HG03442 (cell line): ENCODE measurements at regions not wholly inside any gene's neighbourhood (a gene's known extent, or its start where the extent isn't known, plus 50 kb on each side); places are given as distances from the start of the nearest gene placed in this dataset.

Experiments used
- ATAC-seq: cut with Tn5 transposase; IDR thresholded peaks from one replicate; pipeline ENCODE4 v1.9.1; 2021; ENCODE audit warnings: mild to moderate bottlenecking, moderate library complexity; ENCODE audit not compliant: unreplicated experiment

DNA sequence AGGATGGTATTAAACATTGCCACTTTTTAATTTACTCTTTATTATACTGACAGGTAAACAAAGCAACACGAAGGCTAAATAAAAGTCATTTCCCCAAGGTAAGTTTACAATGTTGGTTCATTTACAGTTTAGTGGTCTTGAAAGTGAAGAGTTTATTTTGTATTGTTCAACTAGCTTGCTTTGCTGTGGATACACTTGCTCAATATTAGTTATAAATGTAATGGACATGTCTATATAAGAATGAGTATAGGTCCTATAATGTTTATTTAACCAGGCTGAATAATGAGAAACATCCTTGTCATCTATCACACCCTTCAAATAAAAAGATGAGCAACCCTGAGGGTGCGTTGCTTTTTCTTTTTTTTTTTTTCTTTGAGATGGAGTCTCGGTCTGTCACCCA, 1129.4 kb downstream of the TSN start:
- no peak for ATAC-seq

DNA sequence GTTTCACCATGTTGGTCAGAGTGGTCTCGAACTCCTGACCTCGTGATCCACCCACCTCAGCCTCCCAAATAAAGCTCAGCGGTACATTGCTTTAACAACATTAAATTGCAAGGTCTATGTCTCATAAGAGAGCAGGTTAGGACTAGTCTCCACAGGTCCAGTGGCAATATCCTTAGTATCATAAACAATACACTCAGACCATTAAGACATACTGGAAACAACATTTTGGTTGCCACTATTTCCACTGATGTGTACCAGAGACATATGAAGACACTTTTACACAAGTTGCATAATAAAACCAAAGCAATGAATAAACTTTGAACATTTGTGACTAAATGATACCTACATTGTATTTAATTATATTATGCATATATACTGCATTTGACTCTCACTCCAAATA, 1130.0 kb downstream of the TSN start:
- no peak for ATAC-seq

DNA sequence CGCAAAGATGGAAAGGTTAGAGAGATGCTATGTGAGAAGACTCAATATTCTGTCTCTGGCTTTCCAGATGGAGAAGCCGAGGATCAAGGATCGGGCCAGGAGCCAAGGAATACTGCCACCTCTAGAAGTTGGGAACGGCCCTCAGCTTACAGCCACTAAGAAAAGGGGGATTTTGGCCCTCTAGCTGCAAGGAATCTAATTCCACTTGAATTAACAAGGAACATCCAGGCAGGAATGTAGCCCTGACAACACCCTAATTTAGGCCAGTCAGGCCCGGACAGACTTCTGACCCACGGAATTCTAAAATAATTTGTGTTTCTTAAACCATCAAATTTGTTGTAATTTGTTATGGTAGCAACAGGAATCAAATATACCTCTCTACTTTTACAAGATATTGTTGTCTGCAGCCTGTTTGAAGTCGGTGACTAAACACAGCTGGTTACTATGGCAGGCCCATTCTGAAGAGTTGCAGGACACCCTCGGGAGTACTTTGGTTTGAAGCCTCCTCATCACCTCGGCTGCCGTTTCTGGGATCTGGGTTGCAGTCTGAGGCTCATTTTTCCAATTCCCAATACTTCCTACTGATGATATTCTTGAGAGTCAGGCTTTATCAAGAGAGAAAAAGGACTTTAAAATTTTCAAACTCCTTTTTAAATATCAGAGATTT, 1131.2 kb downstream of the TSN start:
- no peak for ATAC-seq

DNA sequence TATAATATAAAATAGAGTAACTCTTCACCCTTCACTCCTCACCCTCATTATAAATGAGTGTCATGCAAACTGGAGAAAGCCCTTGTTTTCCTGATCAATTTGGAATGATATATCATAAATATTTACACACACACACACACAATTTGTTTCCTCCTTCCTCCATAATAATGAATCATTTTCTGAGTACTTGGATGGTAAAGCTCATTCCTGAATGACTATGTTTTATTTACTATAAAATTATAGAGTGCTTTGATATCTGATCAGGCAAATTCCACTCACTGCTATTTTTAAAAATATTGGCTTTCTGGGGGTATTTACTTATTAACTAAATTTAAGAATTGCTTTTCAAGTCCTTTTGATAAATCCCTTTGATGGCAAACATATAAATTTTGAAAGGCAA, 1125.5 kb upstream of the CNTNAP5 start:
- no peak for ATAC-seq

DNA sequence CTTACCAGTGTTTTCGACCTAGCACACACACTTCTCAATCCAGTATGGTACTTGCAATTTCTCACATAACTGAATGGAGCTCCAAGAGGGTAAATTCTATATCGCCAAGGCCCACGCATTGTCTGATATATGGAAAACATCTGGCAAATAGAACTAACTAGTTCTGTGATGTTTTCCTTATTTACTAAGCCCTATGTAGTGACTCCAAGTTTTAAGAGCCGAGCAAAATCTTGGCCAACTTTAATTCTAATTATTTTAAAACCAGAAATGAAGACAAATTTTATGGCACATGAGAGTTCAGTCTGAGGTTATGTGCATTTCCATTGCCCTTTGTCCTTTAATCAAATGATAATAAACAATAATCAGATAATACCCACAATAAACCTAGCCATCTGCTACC, 1119.7 kb upstream of the CNTNAP5 start:
- no peak for ATAC-seq

DNA sequence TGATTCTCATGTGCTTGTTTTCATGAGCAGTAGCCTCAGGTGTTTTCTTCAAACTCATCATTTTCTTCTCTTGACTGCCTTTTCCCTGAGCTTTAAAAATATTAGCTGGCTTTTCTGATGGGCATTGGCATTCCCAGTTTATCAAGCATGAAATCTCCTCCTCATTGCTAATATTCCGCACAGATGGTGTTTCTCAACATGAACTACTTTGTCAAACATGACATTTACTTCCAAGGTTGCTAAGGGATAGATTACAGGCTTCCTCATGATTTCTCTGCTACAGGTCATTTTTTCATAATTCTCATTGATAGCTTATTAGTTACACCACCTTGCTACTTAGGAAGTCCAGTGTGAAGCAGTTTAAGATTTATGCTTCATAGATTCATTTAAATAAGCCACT, 1116.9 kb upstream of the CNTNAP5 start:
- no peak for ATAC-seq

DNA sequence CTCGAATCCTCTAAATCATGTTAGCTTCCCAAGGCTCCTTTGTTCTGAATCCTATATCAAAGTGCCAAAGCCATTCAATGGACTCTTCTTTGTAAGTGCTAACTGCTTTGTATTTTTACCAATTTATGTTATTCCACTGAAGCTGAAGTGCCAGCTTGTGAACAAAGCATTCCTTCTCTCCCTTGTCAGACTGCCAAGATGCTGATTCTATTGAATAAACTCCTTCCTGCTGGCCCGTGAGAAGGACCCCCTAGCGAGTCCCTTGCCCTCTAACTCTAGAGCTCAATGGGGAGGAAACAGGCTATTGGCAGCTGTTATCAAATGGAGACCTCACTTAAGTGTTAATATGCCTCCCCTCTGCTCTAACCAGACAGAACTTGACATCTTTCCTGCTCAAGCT, 1097.9 kb upstream of the CNTNAP5 start:
- no peak for ATAC-seq

DNA sequence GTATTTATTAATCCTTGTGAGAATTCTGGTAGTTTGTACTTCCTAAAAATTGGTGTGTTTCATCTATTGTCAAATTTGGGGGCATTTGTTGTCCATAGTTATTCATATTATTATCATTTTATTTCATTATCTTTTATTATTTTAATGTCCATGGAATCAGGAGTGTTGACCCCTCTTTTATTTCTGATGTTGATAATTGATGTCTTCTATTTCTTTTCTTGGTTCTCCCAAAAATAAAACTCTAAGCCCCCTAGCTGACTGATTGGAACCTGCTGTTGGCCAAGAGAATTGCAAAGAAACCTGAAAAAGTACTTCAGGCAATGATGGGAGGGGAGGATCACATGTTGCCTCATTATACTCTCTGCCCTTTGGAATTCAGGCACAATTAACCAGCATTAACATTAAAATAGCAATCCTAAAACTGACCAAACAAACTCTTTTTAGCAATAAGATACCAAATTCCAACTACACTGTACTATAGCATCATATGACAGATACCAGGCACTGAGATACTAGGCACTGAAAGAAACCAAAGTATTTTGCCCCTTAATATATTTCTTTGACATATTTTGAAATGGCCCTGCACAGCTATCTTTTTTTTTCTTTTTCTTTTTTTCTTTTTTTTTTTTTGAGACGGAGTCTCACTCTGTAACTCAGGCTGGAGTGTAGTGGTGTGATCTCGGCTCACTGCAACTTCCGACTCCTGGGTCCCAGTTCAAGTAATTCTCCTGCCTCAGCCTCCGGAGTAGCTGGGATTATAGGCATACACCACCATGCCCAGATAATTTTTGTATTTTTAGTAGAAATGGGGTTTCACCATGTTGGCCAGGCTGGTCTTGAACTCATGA, 1097.2 kb upstream of the CNTNAP5 start:
- no peak for ATAC-seq

DNA sequence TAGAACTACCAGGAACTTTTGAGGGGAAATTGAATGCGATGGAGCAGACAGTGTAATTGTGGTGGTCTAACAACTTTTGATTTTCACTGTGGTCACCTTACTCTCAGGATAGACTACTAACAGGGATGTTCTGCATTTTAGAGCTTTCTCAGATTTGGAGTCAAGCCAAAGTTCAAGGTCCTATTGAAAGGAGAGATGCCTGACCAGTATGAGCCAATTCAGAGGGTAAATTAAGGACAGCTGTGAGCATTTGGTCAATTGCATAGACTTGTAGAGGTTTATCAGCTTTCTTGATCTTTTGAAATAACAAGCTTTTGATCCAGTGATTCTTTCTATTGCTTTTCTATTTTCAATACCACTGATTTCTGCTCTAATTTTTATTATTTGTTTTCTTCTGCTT, 1095.7 kb upstream of the CNTNAP5 start:
- no peak for ATAC-seq

DNA sequence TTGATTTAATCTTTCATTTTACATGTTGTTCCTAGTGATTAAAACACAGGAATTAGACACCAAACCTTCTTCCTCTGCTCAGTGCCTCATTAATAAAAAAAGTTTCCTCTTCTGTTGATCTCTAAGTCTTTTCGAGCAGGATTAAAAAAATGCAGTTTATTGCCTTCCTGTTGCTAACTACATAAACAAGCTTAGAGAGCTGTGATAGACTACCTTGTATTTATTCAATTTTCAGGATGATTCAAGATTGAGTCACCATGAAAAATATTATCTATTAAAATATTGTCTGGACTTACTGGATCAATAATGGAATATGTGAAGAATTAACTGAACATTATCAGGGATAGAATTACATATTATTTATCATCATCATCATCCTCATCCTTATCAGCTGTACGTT, 1089.6 kb upstream of the CNTNAP5 start:
- no peak for ATAC-seq

DNA sequence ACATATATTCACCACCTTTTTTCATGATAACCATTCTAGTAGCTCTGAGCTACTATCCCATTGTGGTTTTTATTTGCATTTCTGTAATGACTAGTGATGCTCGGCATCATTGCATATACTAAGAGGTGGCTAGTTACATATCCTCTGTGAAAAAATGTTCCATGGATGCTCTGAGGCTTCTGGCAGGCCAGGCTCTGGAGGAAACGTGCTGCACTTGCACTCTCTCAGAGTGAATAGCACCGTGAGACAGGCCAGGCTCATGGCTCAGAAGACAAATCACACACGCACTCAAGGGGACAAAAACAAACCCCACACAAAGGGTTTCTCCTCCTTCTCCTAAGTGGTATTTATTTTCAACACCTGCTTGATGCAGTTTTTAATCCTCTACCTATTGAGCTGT, 1085.3 kb upstream of the CNTNAP5 start:
- no peak for ATAC-seq

DNA sequence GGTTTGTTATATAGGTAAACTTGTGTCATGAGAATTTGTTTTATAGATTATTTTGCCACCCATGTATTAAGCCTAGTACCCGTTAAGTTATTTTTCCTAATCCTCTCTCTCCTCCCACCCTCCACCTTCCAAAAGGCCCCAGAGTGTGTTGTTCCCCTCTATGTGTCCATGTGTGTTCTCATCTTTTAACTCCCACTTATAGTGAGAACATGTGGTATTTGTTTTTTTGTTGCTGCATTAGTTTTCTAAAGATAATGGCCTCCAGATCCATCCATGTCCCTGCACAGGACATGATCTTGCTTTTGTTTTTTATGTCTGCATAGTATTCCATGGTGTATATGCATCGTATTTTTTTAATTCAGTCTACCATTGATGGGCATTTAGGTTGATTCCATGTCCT, 1075.6 kb upstream of the CNTNAP5 start:
- no peak for ATAC-seq

DNA sequence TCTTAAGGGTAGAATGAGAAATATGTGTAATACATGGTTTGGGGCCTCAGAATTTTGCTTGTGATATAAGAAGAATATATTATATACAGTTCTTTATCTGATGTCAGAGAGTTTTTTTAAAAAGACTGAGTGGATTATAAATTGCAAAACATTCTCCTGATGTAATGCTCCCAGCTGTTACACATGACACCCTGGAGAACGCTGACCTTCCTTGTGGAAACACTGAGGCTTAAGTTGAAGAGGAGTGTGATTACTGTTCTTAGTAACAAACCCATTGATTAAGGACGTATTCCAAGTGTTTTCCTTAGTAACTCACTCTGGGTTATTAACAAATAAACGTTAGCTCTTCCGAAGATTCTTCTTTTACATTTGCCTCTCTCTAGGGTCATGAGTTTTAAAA, 1069.3 kb upstream of the CNTNAP5 start:
- ATAC-seq = no peak

DNA sequence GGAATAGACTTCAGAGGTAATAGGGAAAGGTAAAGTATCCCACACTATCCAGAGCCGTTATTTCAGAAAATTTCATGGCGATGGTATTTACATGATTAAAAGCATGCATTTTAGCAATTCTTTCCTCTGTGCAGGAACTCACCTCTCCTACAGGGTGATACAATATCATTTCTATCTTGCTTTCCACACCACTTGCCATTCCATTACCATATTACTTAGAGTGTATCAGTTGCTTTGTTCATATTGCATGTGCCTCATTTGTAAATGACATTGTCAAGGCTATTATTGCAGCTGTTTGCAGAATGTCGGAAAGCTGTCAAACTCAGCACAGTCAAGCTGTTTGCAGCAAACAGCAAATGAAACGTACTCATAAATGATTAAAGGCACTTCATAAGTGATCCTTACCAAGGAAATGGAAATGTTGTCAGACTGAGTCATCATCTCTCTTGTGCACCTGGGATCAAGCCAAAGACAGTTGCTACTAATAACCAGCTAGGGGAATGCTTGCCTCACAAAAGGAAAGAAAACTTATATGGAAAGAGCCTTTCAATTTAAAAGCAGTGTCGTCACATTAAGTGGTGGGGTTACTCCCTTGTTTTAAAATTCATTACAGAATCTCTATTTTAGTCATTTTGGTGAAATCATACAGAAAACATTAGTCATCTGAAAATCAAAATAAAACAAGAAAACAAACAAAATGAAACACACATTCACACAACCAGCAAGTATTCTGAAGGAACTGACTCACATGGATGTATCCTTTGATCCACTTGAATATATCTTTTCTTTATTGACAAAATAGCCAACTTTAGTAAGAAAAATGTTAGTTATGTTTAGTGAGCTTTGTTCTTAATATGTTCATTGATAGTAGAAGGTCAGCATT, 1064.1 kb upstream of the CNTNAP5 start:
- ATAC-seq = no peak

DNA sequence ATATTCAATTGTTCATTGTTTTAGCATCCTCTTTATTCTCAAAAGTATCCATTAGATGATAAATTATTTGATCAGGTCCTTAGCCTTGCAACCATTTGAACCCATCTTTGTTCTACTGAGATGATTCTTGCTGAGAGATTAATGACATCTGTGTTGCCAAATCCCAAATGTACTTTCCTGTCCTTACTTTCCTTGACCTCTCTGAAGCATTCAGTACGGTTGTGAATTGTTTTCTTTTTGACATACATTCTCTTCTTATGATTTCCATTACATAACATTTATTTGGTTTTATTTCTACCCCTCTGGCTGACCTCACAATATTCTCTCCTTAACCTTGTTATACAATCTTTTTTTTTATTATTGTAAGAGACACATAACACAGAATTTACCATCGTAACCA, 1058.6 kb upstream of the CNTNAP5 start:
- no peak for ATAC-seq

DNA sequence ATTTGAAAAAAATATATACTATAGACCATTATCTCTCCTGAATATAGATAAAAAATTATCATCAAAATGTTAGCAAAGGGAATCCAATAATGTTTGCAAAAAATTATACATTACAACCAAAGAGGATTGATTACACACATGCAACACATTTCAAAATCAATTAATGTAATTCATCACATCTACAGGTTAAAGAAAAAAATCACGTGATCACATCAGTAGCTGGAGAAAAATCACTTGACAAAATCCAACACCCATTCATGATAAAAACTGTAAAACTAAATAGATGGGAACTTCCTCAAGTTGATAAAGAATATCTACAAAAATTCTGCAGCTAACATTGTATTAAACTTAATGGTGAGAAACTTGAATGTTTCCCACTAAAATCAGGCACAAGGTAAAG, 1047.5 kb upstream of the CNTNAP5 start:
- no peak for ATAC-seq

DNA sequence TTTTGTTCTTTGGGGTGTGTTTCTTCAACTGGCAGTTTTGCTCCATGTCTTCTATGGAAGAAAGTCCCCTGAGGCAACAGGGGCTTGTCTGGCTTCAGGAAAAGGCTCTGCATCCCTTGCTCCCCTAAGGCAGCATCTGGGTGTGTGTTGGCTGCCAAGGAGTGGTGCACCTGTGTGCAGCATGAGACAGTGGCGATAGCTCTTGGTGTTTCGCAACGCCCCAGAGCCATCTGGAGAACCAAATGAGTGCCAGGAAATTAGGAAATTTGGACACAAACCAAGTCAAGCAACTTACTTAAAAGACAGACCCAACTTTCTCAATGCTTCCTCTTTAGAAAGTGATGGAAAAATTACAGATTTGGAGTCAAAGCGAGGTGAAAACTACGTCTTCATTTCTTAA, 1044.4 kb upstream of the CNTNAP5 start:
- no peak for ATAC-seq

DNA sequence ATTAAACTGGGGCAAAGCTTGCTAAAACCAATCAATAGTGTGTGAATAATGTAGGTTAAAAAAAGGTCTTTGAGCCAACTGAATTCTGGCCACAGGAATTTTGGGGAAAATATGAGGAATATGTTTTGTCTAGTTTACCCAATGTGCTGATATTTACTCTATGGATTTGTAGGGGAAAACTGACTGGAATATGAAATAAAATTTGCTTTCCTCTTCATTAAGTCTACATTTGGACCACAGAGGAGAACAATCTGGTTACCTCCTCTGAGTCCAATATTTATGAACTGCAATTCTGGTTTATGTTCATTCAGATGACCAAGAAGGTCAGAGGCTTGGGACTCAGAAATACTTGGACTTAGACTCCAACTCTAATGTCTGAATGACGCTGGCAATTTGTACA, 1042.2 kb upstream of the CNTNAP5 start:
- no peak for ATAC-seq

DNA sequence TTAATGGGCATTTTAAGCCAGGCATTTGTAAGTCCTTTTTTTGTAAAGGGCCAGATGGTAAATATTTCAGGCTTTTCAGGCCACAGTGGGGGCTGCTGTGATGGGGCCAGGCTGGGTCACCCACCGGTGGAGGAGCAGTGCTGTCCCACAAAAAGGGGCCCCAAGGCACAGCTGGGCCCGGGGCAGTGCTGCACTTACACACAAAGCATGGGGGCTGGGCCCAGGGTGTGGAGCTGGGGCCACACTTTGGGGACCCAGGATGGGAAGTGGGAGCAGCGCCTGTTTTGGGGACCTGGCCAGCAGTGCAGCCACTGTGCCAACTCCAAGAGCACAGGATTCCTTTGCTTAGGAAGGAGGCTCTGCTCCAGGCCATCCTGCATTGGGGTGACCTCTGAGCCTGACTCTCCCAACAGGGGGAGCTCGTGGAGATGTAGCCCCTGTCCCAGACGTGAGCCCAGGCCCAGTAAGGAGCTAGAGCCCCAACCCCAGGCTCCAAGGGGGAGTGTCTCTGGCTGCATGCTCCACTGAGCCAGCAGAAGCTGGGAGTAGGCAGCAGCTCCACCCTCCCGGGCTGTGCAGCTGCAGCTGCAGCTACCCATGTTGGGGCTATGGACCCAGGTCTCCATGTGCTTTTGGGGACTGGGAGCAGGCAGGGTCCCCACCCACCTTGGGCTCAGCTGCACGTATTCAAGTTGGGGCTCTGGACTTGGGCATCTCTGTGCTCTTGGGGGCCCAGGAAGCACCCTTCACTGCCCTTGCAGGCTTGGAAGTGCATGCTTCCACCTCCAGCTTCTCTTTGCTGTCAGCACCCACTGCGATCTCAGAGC, 1036.5 kb upstream of the CNTNAP5 start:
- ATAC-seq = no peak

DNA sequence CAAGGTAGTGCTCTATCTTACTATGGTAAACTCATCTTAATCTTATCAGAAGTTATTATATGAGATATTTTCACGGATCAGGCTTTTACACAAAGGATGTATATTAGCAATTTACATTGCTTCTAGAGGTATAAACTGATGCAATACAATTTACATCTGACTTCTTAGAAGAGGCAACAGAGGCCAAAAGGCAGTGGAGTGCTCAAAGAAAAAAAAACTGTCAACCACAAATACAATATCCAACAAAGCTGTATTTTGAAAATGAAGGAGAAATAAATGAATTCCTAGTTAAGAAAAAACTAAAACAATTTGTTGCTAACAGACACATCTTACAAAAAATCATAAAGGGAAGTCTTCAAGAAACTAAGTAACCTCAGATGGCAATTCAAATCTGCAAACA, 1031.5 kb upstream of the CNTNAP5 start:
- ATAC-seq = no peak

DNA sequence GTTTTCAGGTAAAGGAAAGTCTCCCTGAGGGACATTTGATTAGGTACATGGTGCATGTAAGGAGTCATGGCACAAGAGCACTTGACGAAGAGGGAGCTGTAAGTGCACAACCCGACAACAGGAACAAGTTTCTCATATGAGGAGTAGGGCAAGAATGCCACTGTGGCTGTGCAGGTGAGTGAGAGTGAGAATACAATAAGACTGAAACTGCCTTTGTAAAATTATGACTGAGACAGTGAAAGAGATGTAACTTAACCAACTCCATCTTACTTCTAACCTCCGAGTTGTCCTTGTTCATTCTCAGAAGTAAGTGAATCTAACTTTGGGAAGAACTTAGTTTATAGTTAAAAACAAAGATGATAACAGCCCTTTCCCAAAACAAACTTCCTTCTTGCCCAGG, 1025.8 kb upstream of the CNTNAP5 start:
- ATAC-seq = no peak
